Caco-2 (cell line): ENCODE measurements at regions not wholly inside any gene's neighbourhood (a gene's known extent, or its start where the extent isn't known, plus 50 kb on each side); places are given as distances from the start of the nearest gene placed in this dataset.
"Not testable (repeated sequence)": the region's sequence is repeated elsewhere in the genome, so short reads cannot be mapped to it uniquely, and the experiment has no call there.

ENCODE experiments used
- BruUV-seq: library from RNA; stranded (reverse); fragments of 400-500 nt; replicated peaks from 2 replicates; lab custom pipeline; 2021; lab: Mats Ljungman, UMichigan
- CTCF ChIA-PET: fragments of 300-600 bp; sonication (Branson Sonifier 250); formaldehyde crosslinking; loops from one replicate; lab custom pipeline; 2022; ENCODE audit warnings: antibody characterized with exemption; lab: Charles Lee
- POLR2A ChIA-PET: fragments of 300-600 bp; sonication (Branson Sonifier 250); formaldehyde crosslinking; loops from one replicate; lab custom pipeline; 2022; ENCODE audit warnings: antibody characterized with exemption; lab: Charles Lee
- DNase-seq, 2 experiments: peaks; one replicate each; pipeline versions ENCODE4 v3.0.0 to v3.0.0-alpha.2; 2020 to 2022
- H3K27me3 ChIP-seq: replicated peaks from 2 replicates; pipeline ENCODE4 v1.6.0; 2011; ENCODE audit warnings: low read length; ENCODE audit not compliant: control insufficient read depth, insufficient read depth
- H3K36me3 ChIP-seq: 2 replicates; pipeline ENCODE4 v1.5.1; 2011; ENCODE audit warnings: low read length; ENCODE audit not compliant: control insufficient read depth, insufficient read depth
- H3K4me1 ChIP-seq: fragments of 250-450 bp; sonication (Bioruptor Pico); 2 replicates; pipeline ENCODE4 v1.5.1; 2020; ENCODE audit warnings: mild to moderate bottlenecking
- H3K4me3 ChIP-seq: 2 replicates; pipeline ENCODE4 v1.5.1; 2011; ENCODE audit warnings: low read depth, mild to moderate bottlenecking, control low read depth, low read length
- H3K9me3 ChIP-seq: fragments of 250-450 bp; sonication (Bioruptor Pico); 2 replicates; pipeline ENCODE4 v1.5.1; 2020; ENCODE audit warnings: mild to moderate bottlenecking, moderate library complexity
- H3K27ac Mint-ChIP-seq: one replicate; pipeline ENCODE4 v1.8.0; 2022; ENCODE audit warnings: mixed read lengths; ENCODE audit not compliant: unreplicated experiment
- H3K27me3 Mint-ChIP-seq: one replicate; pipeline ENCODE4 v1.8.0; 2022; ENCODE audit warnings: mixed read lengths; ENCODE audit not compliant: insufficient read depth, unreplicated experiment
- H3K36me3 Mint-ChIP-seq: one replicate; pipeline ENCODE4 v1.8.0; 2022; ENCODE audit warnings: mild to moderate bottlenecking, mixed read lengths; ENCODE audit not compliant: insufficient read depth, unreplicated experiment
- H3K4me1 Mint-ChIP-seq: one replicate; pipeline ENCODE4 v1.8.0; 2022; ENCODE audit warnings: low read depth, mixed read lengths; ENCODE audit not compliant: unreplicated experiment
- H3K4me3 Mint-ChIP-seq: one replicate; pipeline ENCODE4 v1.8.0; 2022; ENCODE audit warnings: mild to moderate bottlenecking, moderate library complexity, mixed read lengths; ENCODE audit not compliant: unreplicated experiment
- H3K9me3 Mint-ChIP-seq: one replicate; pipeline ENCODE4 v1.8.0; 2022; ENCODE audit warnings: mixed read lengths; ENCODE audit not compliant: unreplicated experiment
- intact Hi-C: fragments of 100-400 bp; cut with micrococcal nuclease; formaldehyde crosslinking; loops from one replicate; pipeline ENCODE4 v1.10.0; 2022; ENCODE audit not compliant: unreplicated experiment
- TF ChIP-seq, protein P1 (sequence below), 2 experiments: fragments of 200-600 bp in 1 of 2; IDR thresholded peaks; 1 replicate in 1 of 2; 2 replicates in 1 of 2; pipeline versions ENCODE4 v1.5.1 to v1.8.0; 2011 to 2022; ENCODE audit warnings: antibody characterized with exemption in 1 of 2, control low read depth in 1 of 2, inconsistent platforms in 1 of 2, low read depth in 1 of 2, low read length in 1 of 2, mild to moderate bottlenecking in 1 of 2, moderate library complexity in 1 of 2; ENCODE audit not compliant: insufficient read depth in 1 of 2, severe bottlenecking in 1 of 2, unreplicated experiment in 1 of 2

DNA sequence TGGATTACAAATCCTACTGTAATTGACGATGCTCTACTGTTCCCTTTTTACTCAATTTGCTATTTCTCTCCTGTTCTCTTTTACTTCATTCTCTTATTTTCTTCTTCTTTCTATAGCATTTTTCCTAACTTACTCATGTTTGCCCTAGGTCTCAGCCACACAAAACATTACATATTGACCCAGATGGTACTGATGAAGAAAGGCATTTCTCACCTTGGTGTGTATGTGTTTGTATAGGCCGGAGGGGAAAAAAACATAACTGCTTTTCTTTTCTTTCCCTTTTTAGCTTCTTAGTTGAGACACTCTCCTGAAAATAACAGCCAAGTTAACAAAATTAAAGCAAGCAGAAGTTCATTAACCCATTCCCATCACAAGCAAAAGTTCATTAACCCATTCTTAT is 1019.8 kb upstream of the CDH18 start:
- CTCF ChIA-PET, result no interaction called here
- no peaks in the 10 kb centered on the region for H3K9me3 Mint-ChIP-seq
- BruUV-seq, result no TSS peak

DNA sequence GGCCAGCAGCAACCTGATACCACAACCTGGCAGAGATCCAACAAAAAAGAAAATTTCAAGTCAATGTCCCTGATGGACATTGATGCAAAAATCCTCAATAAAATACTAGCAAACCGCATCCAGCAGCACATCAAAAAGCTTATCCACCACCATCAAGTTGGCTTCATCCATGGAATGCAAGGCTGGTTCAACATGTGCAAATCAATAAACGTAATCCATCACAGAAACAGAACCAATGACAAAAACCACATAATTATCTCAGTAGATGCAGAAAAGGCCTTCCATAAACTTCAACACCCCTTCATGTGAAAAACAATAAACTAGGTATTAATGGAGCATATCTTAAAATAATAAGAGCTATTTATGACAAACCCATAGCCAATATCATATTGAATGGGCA is 1000.9 kb upstream of the CDH18 start:
- H3K27me3 Mint-ChIP-seq, H3K27me3 ChIP-seq, H3K4me3 ChIP-seq, H3K36me3 Mint-ChIP-seq, H3K36me3 ChIP-seq, H3K9me3 ChIP-seq, intact Hi-C loops, H3K4me1 ChIP-seq, BruUV-seq, H3K4me1 Mint-ChIP-seq, POLR2A ChIA-PET, DNase-seq, H3K4me3 Mint-ChIP-seq, CTCF ChIA-PET, H3K27ac Mint-ChIP-seq: not testable (repeated sequence)
- H3K9me3 Mint-ChIP-seq, result peaks cover 17% of the 10 kb centered on the region

More for the DNA sequence above, 1019.8 kb upstream of the CDH18 start:
- Histone ChIP-seq H3K36me3 (no peaks in the 10 kb centered on the region), H3K9me3 (no peaks in the 10 kb centered on the region), H3K27me3 (no peaks in the 10 kb centered on the region), H3K4me3 (no peak overlapping the region), H3K4me1 (no peaks in the 10 kb centered on the region)
- Mint-ChIP-seq H3K27ac (no peak overlapping the region), H3K27me3 (no peaks in the 10 kb centered on the region), H3K36me3 (no peaks in the 10 kb centered on the region), H3K4me1 (no peaks in the 10 kb centered on the region), H3K4me3 (no peak overlapping the region)
- TF ChIP-seq, protein P1, sequence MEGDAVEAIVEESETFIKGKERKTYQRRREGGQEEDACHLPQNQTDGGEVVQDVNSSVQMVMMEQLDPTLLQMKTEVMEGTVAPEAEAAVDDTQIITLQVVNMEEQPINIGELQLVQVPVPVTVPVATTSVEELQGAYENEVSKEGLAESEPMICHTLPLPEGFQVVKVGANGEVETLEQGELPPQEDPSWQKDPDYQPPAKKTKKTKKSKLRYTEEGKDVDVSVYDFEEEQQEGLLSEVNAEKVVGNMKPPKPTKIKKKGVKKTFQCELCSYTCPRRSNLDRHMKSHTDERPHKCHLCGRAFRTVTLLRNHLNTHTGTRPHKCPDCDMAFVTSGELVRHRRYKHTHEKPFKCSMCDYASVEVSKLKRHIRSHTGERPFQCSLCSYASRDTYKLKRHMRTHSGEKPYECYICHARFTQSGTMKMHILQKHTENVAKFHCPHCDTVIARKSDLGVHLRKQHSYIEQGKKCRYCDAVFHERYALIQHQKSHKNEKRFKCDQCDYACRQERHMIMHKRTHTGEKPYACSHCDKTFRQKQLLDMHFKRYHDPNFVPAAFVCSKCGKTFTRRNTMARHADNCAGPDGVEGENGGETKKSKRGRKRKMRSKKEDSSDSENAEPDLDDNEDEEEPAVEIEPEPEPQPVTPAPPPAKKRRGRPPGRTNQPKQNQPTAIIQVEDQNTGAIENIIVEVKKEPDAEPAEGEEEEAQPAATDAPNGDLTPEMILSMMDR (IDR thresholded peaks at IDR 0.05; ENCODE audit: insufficient read depth in 1 of 2, low read depth in 1 of 2, low read length in 1 of 2, severe bottlenecking in 1 of 2, unreplicated experiment in 1 of 2), result no peak
- POLR2A ChIA-PET, result no interaction called here
- intact Hi-C loops, result no loop called here
- DNase-seq, result no peak

DNA sequence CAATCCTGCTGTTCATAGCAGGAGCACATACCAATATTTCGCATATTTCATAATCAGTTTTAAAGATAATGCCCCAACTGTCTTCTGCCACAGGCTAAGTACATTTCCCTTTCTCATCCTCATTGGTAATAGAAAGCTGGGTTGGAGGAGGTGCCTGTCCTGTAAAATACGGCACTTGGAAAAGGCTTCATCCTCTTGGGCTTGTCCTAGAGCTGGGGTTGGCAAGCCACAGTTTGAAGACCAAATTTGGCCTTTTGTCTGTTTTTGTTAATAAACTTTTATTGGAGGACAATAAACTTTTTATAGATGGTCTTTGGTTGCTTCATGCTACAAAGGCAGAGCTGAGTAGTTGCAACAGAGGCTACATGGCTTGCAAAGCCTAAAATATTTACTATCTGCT is 997.8 kb upstream of the CDH18 start:
- H3K4me3 ChIP-seq, result no peak overlapping the region
- DNase-seq, result no peak
- Mint-ChIP-seq H3K27me3 (no peaks in the 10 kb centered on the region), H3K9me3 (peaks cover 17% of the 10 kb centered on the region), H3K36me3 (no peaks in the 10 kb centered on the region), H3K4me1 (no peaks in the 10 kb centered on the region), H3K4me3 (no peak overlapping the region), H3K27ac (no peak overlapping the region)
- H3K9me3 ChIP-seq, result no peaks in the 10 kb centered on the region
- ChIA-PET POLR2A (no interaction called here), CTCF (no interaction called here)
- TF ChIP-seq, protein P1 (IDR thresholded peaks at IDR 0.05; ENCODE audit: insufficient read depth in 1 of 2, low read depth in 1 of 2, low read length in 1 of 2, severe bottlenecking in 1 of 2, unreplicated experiment in 1 of 2), result no peak
- H3K36me3 ChIP-seq, result no peaks in the 10 kb centered on the region
- intact Hi-C loops, result no loop called here
- no peaks in the 10 kb centered on the region for H3K27me3 ChIP-seq
- no TSS peak for BruUV-seq
- no peaks in the 10 kb centered on the region for H3K4me1 ChIP-seq

DNA sequence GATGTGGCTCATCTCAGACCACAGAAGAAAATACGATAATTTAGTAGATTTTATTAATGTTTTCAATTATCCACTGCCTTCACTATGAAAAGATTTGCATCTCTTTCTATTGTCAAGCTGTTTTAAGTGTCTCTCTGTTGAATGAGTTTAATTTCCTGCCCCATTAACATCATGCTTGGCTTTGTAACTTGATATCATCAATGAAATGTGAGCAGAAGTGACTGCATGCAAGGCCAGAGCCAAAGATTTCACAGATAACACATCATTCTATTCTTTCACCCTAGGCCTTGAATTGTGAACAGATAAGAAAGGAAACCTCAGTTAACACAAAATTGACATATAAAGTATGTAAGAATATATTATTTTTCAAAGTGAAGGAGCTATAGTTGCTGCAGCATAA is 986.4 kb upstream of the CDH18 start:
- no peak overlapping the region for H3K27ac Mint-ChIP-seq
- no peaks in the 10 kb centered on the region for H3K4me1 ChIP-seq
- no peak overlapping the region for H3K4me3 Mint-ChIP-seq
- no peaks in the 10 kb centered on the region for H3K27me3 ChIP-seq
- no peak overlapping the region for H3K4me3 ChIP-seq
- no peaks in the 10 kb centered on the region for H3K36me3 Mint-ChIP-seq
- H3K4me1 Mint-ChIP-seq, result no peaks in the 10 kb centered on the region
- ChIA-PET POLR2A (no interaction called here), CTCF (no interaction called here)
- H3K9me3 Mint-ChIP-seq, result no peaks in the 10 kb centered on the region
- BruUV-seq, result no TSS peak
- H3K36me3 ChIP-seq, result no peaks in the 10 kb centered on the region
- intact Hi-C loops, result no loop called here
- no peaks in the 10 kb centered on the region for H3K27me3 Mint-ChIP-seq
- H3K9me3 ChIP-seq, result no peaks in the 10 kb centered on the region
- DNase-seq, result no peak
- TF ChIP-seq, protein P1 (IDR thresholded peaks at IDR 0.05; ENCODE audit: insufficient read depth in 1 of 2, low read depth in 1 of 2, low read length in 1 of 2, severe bottlenecking in 1 of 2, unreplicated experiment in 1 of 2), result no peak
